GM12875 (cell line): ENCODE measurements at regions not wholly inside any gene's neighbourhood (a gene's known extent, or its start where the extent isn't known, plus 50 kb on each side); places are given as distances from the start of the nearest gene placed in this dataset.
"Not testable (repeated sequence)": the region's sequence is repeated elsewhere in the genome, so short reads cannot be mapped to it uniquely, and the experiment has no call there.

Experiments used
- H3K4me3 ChIP-seq: one replicate; pipeline ENCODE4 v1.5.1; 2011; ENCODE audit warnings: low read depth, low read length, control low read depth
- CTCF ChIP-seq: IDR thresholded peaks from 2 replicates; pipeline ENCODE4 v1.5.1; 2011; ENCODE audit warnings: low read depth, mild to moderate bottlenecking, control low read depth, inconsistent platforms, low read length, moderate library complexity, borderline replicate concordance; ENCODE audit not compliant: insufficient read depth

- H3K4me3 ChIP-seq = no peak overlapping the region
- TF ChIP-seq CTCF = no peak
These were observed 1719.2 kb upstream of the LRRTM1 start for GRCh38 chr2:82023710-82024109.

- no peak overlapping the region for H3K4me3 ChIP-seq
- no peak for TF ChIP-seq CTCF
These were observed 1709.1 kb upstream of the LRRTM1 start for GRCh38 chr2:82013641-82014040.

- no peak for TF ChIP-seq CTCF
- H3K4me3 ChIP-seq = no peak overlapping the region
These were observed 1702.6 kb upstream of the LRRTM1 start for GRCh38 chr2:82007071-82007664.

GRCh38 chr2:82005889-82006288 lies 1701.3 kb upstream of the LRRTM1 start:
- not testable (repeated sequence) for H3K4me3 ChIP-seq

GRCh38 chr2:82001614-82002013 lies 1697.1 kb upstream of the LRRTM1 start:
- TF ChIP-seq CTCF = no peak
- H3K4me3 ChIP-seq = no peak overlapping the region

- TF ChIP-seq CTCF = no peak
- H3K4me3 ChIP-seq = no peak overlapping the region
These were observed 1696.1 kb upstream of the LRRTM1 start for GRCh38 chr2:82000606-82001005.

- no peak overlapping the region for H3K4me3 ChIP-seq
These were observed 1691.8 kb upstream of the LRRTM1 start for GRCh38 chr2:81996332-81996731.

More at GRCh38 chr2:81996332-81996731, 1691.8 kb upstream of the LRRTM1 start:
- TF ChIP-seq CTCF = no peak
